ENCODE measurements at regions not wholly inside any gene's neighbourhood (a gene's known extent, or its start where the extent isn't known, plus 50 kb on each side); places are given as distances from the start of the nearest gene placed in this dataset.

DNA sequence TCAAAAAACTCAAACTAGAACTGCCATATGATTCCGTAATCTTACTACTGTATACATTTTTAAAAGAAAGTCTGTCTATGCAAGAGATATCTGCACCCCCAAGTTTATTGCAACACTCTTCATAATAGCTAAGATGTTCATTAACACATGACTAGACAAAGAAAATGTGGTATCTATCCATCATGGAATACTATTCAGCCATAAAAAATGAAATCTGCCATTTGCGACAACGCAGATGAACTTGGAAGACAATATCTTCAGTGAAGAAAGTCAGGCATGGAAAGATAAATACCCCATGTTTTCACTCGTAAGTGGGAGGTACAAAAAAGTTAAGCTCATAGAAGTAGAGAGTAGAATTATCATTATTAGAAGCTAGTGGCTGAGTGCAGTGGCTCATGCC, 87.3 kb upstream of the DHRSX start:
- TF ChIP-seq, protein P1, sequence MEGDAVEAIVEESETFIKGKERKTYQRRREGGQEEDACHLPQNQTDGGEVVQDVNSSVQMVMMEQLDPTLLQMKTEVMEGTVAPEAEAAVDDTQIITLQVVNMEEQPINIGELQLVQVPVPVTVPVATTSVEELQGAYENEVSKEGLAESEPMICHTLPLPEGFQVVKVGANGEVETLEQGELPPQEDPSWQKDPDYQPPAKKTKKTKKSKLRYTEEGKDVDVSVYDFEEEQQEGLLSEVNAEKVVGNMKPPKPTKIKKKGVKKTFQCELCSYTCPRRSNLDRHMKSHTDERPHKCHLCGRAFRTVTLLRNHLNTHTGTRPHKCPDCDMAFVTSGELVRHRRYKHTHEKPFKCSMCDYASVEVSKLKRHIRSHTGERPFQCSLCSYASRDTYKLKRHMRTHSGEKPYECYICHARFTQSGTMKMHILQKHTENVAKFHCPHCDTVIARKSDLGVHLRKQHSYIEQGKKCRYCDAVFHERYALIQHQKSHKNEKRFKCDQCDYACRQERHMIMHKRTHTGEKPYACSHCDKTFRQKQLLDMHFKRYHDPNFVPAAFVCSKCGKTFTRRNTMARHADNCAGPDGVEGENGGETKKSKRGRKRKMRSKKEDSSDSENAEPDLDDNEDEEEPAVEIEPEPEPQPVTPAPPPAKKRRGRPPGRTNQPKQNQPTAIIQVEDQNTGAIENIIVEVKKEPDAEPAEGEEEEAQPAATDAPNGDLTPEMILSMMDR (IDR thresholded peaks at IDR 0.05; ENCODE audit: low read depth, low read length, poor library complexity, severe bottlenecking), result no peak
- no peak for TF ChIP-seq EZH2phosphoT487 (IDR thresholded peaks at IDR 0.05; ENCODE audit: borderline replicate concordance, low read length)

Data from DOHH2 (cell line).